HEK293 (cell line): ENCODE measurements at regions not wholly inside any gene's neighbourhood (a gene's known extent, or its start where the extent isn't known, plus 50 kb on each side); places are given as distances from the start of the nearest gene placed in this dataset.

Experiments used
- CTCF ChIA-PET: fragments of 350-600 bp; formaldehyde crosslinking; extraction: SDS; loops from one replicate; lab custom pipeline; 2021; ENCODE audit warnings: antibody characterized with exemption; lab: Yijun Ruan, JAX
- POLR2A ChIA-PET: fragments of 300-600 bp; formaldehyde crosslinking; extraction: SDS; loops from one replicate; lab custom pipeline; 2020; ENCODE audit warnings: antibody characterized with exemption, inconsistent platforms; lab: Yijun Ruan, JAX
- H3K27ac ChIP-seq: fragments of 200-500 bp; sonication (Bioruptor generic); 2 replicates; pipeline ENCODE4 v1.5.1; 2014; ENCODE audit warnings: low read depth, low read length, control low read depth, inconsistent platforms; ENCODE audit errors: extremely low read depth
- H3K36me3 ChIP-seq, 2 experiments: fragments of 200-500 bp in 1 of 2; sonication (Bioruptor generic) in 1 of 2; 1 replicate in 1 of 2; 2 replicates in 1 of 2; pipeline ENCODE4 v1.5.1; 2014 to 2017; ENCODE audit warnings: inconsistent platforms in 2 of 2, low read length in 2 of 2; ENCODE audit not compliant: control insufficient read depth in 2 of 2, insufficient read depth in 1 of 2
- H3K4me1 ChIP-seq: fragments of 200-500 bp; sonication (Bioruptor generic); 2 replicates; pipeline ENCODE4 v1.5.1; 2014; ENCODE audit warnings: mild to moderate bottlenecking, low read length, inconsistent platforms; ENCODE audit not compliant: control insufficient read depth, insufficient read depth
- H3K4me3 ChIP-seq: 2 replicates; pipeline ENCODE4 v1.5.1; 2011; ENCODE audit warnings: low read depth, mild to moderate bottlenecking, control low read depth, low read length, moderate library complexity
- H3K9me3 ChIP-seq: fragments of 200-500 bp; sonication (Bioruptor generic); 2 replicates; pipeline ENCODE4 v1.5.1; 2014; ENCODE audit warnings: low read depth, low read length, inconsistent platforms; ENCODE audit not compliant: control insufficient read depth, insufficient read depth
- ELK4 ChIP-seq: IDR thresholded peaks from 2 replicates; pipeline ENCODE4 v1.6.1; 2011; ENCODE audit warnings: mild to moderate bottlenecking, low read depth, low read length, borderline replicate concordance
- HIC1 ChIP-seq: fragments of 450-650 bp; formaldehyde crosslinking; IDR thresholded peaks from 2 replicates; pipeline ENCODE4 v1.5.1; 2016; ENCODE audit warnings: missing biosample characterization, missing genetic modification characterization
- KLF9 ChIP-seq: fragments of 450-650 bp; formaldehyde crosslinking; IDR thresholded peaks from 2 replicates; pipeline ENCODE4 v1.5.1; 2016; ENCODE audit warnings: missing biosample characterization, missing genetic modification characterization, low read depth
- MZF1 ChIP-seq: fragments of 450-650 bp; formaldehyde crosslinking; IDR thresholded peaks from 2 replicates; pipeline ENCODE4 v1.5.1; 2017; ENCODE audit warnings: missing biosample characterization, missing genetic modification characterization, borderline replicate concordance
- SCRT1 ChIP-seq: fragments of 450-650 bp; formaldehyde crosslinking; IDR thresholded peaks from 2 replicates; pipeline ENCODE4 v1.5.1; 2016; ENCODE audit warnings: missing biosample characterization, missing genetic modification characterization, borderline replicate concordance
- ZBTB7A ChIP-seq: fragments of 450-650 bp; formaldehyde crosslinking; IDR thresholded peaks from 2 replicates; pipeline ENCODE4 v1.5.1; 2016; ENCODE audit warnings: low read depth, missing biosample characterization, missing genetic modification characterization
- ZFP3 ChIP-seq: fragments of 450-650 bp; formaldehyde crosslinking; IDR thresholded peaks from 2 replicates; pipeline ENCODE4 v1.5.1; 2016; ENCODE audit warnings: low read depth, missing biosample characterization, missing genetic modification characterization
- ZNF133 ChIP-seq: fragments of 450-650 bp; formaldehyde crosslinking; IDR thresholded peaks from 2 replicates; pipeline ENCODE4 v1.5.1; 2016; ENCODE audit warnings: missing biosample characterization, missing genetic modification characterization
- ZNF140 ChIP-seq: fragments of 450-650 bp; formaldehyde crosslinking; IDR thresholded peaks from 2 replicates; pipeline ENCODE4 v1.5.1; 2016; ENCODE audit warnings: missing biosample characterization, missing genetic modification characterization
- ZNF174 ChIP-seq: fragments of 450-650 bp; formaldehyde crosslinking; IDR thresholded peaks from 2 replicates; pipeline ENCODE4 v1.5.0; 2017; ENCODE audit warnings: missing biosample characterization, mild to moderate bottlenecking, missing genetic modification characterization
- ZNF248 ChIP-seq: fragments of 450-650 bp; formaldehyde crosslinking; IDR thresholded peaks from 2 replicates; pipeline ENCODE4 v1.5.1; 2017; ENCODE audit warnings: missing biosample characterization, missing genetic modification characterization
- ZNF266 ChIP-seq: fragments of 450-650 bp; formaldehyde crosslinking; IDR thresholded peaks from 2 replicates; pipeline ENCODE4 v1.5.1; 2016; ENCODE audit warnings: missing biosample characterization, missing genetic modification characterization, low read depth
- ZNF324 ChIP-seq: fragments of 450-650 bp; formaldehyde crosslinking; IDR thresholded peaks from 2 replicates; pipeline ENCODE4 v1.5.1; 2016; ENCODE audit warnings: missing biosample characterization, missing genetic modification characterization
- ZNF335 ChIP-seq: fragments of 450-650 bp; formaldehyde crosslinking; conservative IDR thresholded peaks from 2 replicates; pipeline ENCODE4 v1.5.1; 2016; ENCODE audit warnings: missing biosample characterization, missing genetic modification characterization
- ZNF354C ChIP-seq: fragments of 450-650 bp; formaldehyde crosslinking; IDR thresholded peaks from 2 replicates; pipeline ENCODE4 v1.5.1; 2016; ENCODE audit warnings: missing biosample characterization, missing genetic modification characterization, low read depth, borderline replicate concordance
- ZNF645 ChIP-seq: fragments of 450-650 bp; formaldehyde crosslinking; IDR thresholded peaks from 2 replicates; pipeline ENCODE4; 2016; ENCODE audit warnings: missing biosample characterization, missing genetic modification characterization
- ZNF664 ChIP-seq: fragments of 450-650 bp; formaldehyde crosslinking; IDR thresholded peaks from 2 replicates; pipeline ENCODE4 v1.5.1; 2016; ENCODE audit warnings: missing biosample characterization, missing genetic modification characterization
- ZNF747 ChIP-seq: fragments of 450-650 bp; formaldehyde crosslinking; IDR thresholded peaks from 2 replicates; pipeline ENCODE4 v1.5.1; 2016; ENCODE audit warnings: missing biosample characterization, missing genetic modification characterization

- no peak for TF ChIP-seq ZNF266 (tag by site-specific recombination)
- TF ChIP-seq MZF1 (tag by site-specific recombination) = no peak
- no peak for TF ChIP-seq ZBTB7A (tag by site-specific recombination)
Measured at GRCh38 chr10:43771675-43772074, 123.0 kb upstream of the ZNF32 start (continued).

GRCh38 chr10:43765516-43765915 lies 116.8 kb upstream of the ZNF32 start:
- POLR2A ChIA-PET = no interaction called here
- CTCF ChIA-PET = no interaction called here

GRCh38 chr10:43763846-43764245 lies 115.2 kb upstream of the ZNF32 start:
- TF ChIP-seq ZNF248 (tag by site-specific recombination) (no peak), ZNF140 (no peak), ZNF354C (tag by site-specific recombination) (no peak), ZNF174 (no peak), ZNF324 (tag by site-specific recombination) (no peak), KLF9 (tag by site-specific recombination) (no peak), ZNF664 (tag by site-specific recombination) (no peak)
- CTCF ChIA-PET = no interaction called here
- POLR2A ChIA-PET = no interaction called here

More at GRCh38 chr10:43765516-43765915, 116.8 kb upstream of the ZNF32 start:
- no peak overlapping the region for H3K4me3 ChIP-seq
- no peak overlapping the region for H3K27ac ChIP-seq
- no peak for TF ChIP-seq ZNF335 (tag by site-specific recombination)
- TF ChIP-seq ZFP3 (tag by site-specific recombination) = no peak
- no peak for TF ChIP-seq ZNF645 (tag by site-specific recombination)
- no peak for TF ChIP-seq ZNF133
- TF ChIP-seq ZNF747 (tag by site-specific recombination) = no peak
- no peak for TF ChIP-seq HIC1 (tag by site-specific recombination)
- TF ChIP-seq ELK4 = no peak
- no peak for TF ChIP-seq SCRT1 (tag by site-specific recombination)
- H3K4me1 ChIP-seq = no peaks in the 10 kb centered on the region
- no peaks in the 10 kb centered on the region for H3K9me3 ChIP-seq
- H3K36me3 ChIP-seq = no peaks in the 10 kb centered on the region

More at GRCh38 chr10:43763846-43764245, 115.2 kb upstream of the ZNF32 start:
- H3K4me1 ChIP-seq = no peaks in the 10 kb centered on the region
- H3K4me3 ChIP-seq = no peak overlapping the region
- no peak overlapping the region for H3K27ac ChIP-seq
- H3K9me3 ChIP-seq = no peaks in the 10 kb centered on the region
- H3K36me3 ChIP-seq = no peaks in the 10 kb centered on the region
